NCI-H82 (cell line): ENCODE measurements at regions not wholly inside any gene's neighbourhood (a gene's known extent, or its start where the extent isn't known, plus 50 kb on each side); places are given as distances from the start of the nearest gene placed in this dataset.

Experiments used
- DNase-seq: peaks from one replicate; lab custom pipeline; 2025; lab: John Stamatoyannopoulos, UW

DNA sequence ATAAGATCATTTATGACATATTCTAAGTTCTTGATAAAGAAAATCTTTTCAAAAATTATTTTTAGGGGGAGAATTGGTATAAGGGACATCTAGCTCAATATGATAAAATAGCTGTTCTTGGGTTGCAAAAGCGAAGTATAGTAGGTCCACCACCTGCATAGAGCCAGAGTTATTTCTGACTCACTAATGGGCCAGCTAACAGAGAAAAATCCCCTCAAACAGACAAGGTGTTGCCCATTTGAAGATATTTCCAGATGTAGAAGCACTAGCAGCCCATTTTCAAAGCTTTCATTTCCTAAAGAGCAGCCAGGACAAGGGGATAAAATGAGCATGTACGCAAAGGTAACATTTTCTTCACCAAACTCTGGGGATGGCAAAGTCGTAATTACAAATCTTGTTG is 165.7 kb upstream of the FN1 start:
- no peak for DNase-seq

DNA sequence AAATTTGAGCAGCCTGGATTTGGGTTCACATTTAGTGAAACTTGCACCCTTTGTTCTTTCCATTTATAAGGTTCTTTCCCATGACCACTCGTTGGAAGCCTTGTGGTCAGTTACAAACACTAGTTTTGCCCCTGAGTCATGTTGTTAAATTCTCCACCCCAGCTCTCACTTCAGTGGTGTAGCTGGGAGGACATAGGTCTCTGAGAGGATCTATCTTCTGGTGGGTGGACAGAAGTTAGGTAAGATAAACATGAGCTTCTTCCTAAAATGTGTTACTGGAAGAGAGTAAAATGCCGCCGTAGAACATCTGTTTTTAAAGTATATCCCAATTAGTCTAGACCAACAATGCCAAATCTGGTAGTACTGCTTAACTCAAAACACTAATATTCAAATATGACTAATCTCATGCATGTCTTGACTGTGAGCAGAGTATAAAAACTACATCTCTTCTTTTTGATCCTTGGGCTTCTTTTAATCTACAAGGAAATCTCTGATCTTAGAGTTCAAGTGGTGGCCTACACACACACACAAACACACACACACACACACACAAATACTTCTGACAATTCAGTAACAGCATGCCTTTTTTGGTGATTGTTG is 162.6 kb upstream of the FN1 start:
- DNase-seq: no peak

GRCh38 chr2:215597577-215597976 is 161.7 kb upstream of the FN1 start:
- no peak for DNase-seq

- no peak for DNase-seq
Measured at GRCh38 chr2:215594766-215595165, 158.9 kb upstream of the FN1 start.

DNA sequence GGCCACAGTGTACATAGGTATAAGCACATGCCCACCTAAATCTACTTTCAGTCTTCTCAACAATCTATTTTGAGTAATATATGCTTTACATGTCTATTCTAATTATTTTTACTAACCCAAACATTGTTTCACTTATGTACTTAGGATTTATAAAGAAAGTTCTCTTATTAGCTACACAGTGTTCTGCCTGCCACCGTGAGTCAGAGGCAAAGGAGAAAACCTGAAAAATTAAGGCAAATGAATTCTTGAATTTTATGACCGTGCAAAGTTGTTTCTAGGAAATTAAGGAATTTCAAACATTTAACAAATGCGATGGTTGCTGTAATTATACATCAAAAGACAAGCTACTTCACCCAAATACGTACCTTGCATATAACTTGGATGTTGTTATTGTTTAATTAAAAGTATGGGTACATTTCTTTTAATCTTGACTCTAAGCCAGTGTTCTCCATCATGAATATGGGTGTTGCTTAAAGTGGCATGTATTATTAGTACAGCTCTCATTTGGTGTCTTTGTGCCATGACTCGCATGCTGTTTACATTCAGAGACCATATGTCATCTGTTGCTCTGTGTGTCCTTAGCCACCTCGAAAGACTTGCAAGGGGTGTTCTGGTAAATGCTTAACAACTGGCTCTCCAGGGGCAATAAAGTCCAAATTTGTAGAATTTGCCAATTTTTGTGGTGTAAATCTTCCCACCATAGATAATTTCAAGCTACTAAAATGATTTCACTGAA is 154.3 kb upstream of the FN1 start:
- peak; percentile 51 for DNase-seq

- DNase-seq: peak; percentile 29
Measured at GRCh38 chr2:215583881-215584280, 148.0 kb upstream of the FN1 start.

DNA sequence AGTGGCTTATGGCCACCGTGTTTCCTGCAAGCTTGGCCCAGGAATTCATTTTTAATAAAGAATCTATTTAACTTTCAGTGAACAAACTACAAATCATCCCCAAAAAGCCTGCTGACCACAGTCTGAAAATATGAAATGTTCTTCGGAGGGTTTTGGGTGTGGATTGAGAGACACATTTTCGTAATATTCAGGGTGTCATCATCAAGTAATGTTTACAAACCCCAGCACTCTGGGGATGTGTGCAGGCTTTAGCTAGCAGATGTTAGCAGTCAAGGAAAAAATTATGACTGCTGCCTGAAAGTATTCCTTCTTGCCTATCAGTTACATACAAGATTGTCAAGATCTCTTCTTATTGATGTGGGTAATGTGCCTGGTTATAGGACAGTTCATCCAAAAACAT is 143.9 kb upstream of the FN1 start:
- DNase-seq: peak; percentile 21

GRCh38 chr2:215577356-215577755 is 141.5 kb upstream of the FN1 start:
- DNase-seq: no peak

DNA sequence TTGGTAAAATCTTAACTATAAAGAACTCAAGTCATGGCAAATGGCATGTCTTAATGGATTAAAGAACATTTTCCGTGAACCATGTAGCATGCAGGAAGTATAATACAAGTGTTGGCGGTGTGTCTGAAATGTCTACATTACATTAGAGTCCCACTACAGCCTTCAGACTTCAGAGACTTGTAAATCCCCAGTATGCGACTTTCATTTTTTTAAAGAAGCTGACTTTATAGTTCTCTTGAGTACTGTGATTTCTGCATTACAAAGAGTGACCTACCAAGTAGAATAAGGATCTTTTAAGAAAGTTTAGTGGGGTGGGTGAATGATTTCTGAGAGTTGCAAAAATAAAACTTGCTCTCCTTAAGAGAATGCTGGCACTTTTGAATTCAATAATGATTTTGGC is 140.7 kb upstream of the FN1 start:
- no peak for DNase-seq

DNA sequence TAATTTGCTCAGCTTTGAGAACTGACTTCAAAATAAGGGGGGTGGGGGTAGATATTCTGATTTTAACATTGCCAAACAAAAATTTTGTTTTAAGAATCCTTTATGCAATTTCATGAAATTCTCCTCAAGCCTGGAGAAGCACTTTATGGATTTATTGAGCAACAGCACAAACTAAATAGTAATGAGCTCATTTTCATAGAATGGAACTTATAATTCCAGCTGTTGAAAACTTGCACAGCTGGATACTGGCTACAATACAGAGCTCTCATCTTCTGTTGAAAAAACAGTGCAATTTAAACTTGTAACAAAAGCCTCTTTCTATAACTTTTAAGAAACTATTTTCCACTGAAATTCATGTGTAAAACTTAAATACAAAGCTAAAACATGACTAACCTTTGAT is 137.6 kb upstream of the FN1 start:
- DNase-seq: no peak

- DNase-seq: no peak
Measured at GRCh38 chr2:215572341-215572848, 136.5 kb upstream of the FN1 start.

DNA sequence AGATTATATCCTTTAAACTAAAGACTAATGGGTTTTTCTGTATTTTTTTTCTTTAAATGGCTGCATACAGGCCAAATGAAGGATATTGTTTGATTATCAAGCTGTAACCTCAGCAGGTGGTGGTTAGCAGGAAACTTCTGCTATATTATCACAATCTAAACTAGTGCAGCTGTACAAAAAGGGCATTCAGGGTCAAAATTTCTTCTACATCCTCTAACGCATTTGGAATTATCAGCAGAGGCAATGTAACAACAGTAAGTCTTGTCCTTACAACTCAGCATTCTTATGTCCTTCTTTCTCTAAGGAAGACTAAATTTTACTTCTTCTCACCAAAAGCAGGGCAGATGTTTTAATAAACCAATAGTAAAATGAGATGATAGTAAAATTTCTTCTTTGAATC is 135.8 kb upstream of the FN1 start:
- DNase-seq: no peak

GRCh38 chr2:215567504-215567903 is 131.6 kb upstream of the FN1 start:
- DNase-seq: no peak

DNA sequence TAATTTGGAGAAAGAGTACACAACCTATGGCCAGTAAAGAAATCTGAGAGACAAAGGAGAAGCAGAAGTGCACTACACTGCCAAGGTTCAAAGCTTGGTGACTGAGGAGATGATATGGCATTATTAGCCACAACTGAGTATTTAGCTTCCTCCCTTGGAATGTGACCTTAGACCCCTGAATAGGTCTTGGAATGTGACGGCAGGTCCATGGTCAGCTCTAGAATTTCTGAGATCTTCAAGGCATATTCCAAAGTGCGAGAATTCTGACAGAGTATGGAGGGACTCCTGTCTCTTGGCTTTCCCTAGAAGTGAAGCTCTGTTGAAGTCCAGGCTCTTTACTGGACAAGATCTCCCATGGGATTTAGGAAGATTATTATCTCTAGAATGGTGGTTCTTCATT is 130.0 kb upstream of the FN1 start:
- DNase-seq: no peak

GRCh38 chr2:215557701-215558100 is 121.8 kb upstream of the FN1 start:
- DNase-seq: no peak

DNA sequence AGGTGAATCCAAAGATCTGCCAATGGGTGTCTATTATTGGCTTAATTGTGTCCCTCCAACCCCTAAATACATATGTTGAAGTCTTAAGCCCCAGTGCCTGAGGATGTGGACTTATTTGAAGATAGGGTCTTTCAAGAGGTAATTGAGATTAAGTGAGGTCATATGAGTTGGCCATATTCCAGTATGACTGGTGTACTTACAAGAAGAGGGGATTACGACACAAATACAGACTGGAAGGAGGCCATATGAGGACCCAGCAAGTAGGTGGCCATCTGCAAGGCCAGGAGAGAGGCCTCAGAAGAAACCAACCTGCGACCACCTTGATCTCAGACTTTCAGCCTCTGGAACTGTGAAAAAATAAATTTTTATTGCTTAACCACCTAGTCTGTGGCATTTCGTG is 121.1 kb upstream of the FN1 start:
- peak; percentile 85 for DNase-seq

DNA sequence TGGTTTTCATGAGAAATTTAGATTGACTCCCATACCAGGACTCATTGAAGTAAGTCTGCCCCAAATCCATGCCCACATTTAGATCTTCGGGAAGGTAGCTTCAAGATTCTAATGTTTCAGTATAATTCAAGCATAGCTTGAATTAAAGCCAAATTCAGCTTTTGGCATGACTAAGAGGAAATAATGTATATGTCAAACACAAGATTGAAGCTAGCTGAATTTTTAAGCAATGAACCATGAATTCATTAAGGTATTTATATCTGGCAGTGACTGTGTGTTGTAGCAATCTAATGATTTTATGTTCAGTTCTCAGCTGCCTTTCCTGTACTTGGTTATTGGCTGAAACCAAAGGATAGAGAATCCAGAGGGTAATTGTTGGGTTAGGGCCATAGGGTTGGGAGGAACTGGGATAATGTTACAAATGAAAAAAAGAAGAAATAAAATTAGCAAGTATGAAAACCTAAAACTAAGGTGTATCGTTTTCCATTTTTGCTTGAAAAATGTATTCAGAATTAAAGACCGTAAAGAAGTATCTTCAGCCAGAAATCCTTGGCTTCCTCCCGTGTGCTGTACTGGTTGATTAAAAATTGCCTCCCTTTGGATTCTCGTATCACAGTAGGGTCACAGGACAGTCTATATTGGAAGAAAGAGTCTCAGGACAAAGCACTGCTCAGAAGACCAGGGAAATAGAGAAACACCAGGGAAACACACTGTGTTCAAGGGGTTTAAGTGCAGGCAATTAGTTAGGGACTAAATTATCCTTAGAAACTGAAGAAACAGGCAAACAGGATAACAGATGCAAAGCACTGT is 119.0 kb upstream of the FN1 start:
- DNase-seq: no peak

DNA sequence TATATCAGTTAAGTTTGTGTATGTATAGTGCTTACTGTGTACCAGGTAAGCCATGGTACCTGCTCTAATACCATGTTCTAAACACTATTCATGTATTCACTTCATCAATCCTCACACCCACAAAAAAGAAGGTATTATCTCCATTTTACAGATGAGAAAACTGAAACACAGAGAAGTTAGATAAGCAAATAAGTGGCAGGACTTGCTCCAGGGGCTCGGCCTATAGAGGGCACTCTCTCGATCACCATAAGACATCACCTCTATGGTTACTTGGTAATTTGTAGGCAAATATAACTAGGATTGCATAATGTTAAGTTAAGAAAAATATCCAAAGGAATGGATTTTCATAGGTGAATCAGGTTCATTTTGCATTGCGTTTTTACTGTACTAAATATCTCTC is 118.1 kb upstream of the FN1 start:
- DNase-seq: no peak

GRCh38 chr2:215552144-215552580 is 116.3 kb upstream of the FN1 start:
- DNase-seq: no peak

DNA sequence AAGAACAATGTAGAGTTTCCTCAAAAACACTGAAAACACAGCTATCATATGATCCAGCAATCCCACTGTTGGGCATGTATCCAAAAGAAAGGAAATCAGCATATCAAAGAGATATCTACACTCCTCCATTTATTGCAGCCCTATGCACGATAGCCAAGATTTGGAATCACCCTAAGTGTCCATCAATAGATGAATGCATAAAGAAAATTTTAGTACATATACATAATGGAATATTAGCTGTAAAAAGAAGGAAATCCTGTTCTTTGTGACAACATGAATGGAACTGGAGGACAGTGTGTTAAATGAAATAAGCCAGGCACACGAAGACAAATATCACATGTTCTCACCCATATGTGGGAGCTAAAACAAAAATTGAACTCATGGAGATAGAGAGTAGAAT is 114.5 kb upstream of the FN1 start:
- DNase-seq: no peak

DNA sequence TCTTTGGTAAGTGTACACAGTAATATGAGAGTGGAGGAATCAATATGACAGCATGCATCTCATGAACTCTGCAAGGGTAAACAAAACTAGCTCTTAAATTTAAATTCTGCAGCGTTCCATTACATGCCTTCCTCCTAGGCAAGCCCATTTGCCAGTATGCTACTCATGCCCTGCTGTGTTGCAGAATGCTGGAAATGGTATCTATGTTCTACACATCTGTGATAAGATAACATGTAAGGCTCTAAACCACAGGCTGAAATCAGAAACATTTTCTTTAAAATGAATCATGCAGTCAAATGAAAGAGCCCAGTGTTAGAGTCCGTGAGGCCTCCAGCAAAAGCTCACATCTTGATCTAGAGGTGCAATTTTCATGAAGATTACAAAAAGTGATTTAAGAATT is 112.8 kb upstream of the FN1 start:
- no peak for DNase-seq

DNA sequence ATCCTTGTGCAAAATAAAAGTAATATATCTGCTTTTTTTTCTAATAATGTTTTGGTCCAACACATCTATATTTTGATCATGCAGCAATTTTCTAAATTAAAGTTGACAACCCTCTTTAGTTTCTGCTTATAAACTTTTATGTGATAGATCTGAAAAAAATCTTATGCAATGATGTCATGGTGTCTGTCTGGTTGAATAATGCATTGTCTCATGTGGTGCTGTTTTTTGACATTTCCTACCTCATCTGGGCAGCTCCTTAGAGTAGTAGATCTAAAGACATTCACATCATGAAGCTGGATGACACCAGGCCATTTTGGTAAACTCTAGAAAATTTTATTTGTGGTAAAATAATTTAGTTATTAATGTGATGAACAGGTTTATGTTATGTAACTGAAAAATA is 106.8 kb upstream of the FN1 start:
- DNase-seq: no peak

- DNase-seq: no peak
Measured at GRCh38 chr2:215540658-215541057, 104.8 kb upstream of the FN1 start.
